Activated CD8-positive, alpha-beta memory T cell treated with anti-CD3 and anti-CD28 coated beads, Interleukin-2, amount 50 U/mL, for 24 hours (primary cell): ENCODE measurements at regions not wholly inside any gene's neighbourhood (a gene's known extent, or its start where the extent isn't known, plus 50 kb on each side); places are given as distances from the start of the nearest gene placed in this dataset.
"Not testable (repeated sequence)": the region's sequence is repeated elsewhere in the genome, so short reads cannot be mapped to it uniquely, and the experiment has no call there.

Source experiments
- DNase-seq: peaks from one replicate; pipeline ENCODE4 v3.0.0-alpha.2; 2020; ENCODE audit errors: extremely low read depth

- no peak for DNase-seq
These were observed 171.3 kb downstream of the RPRM start for GRCh38 chr2:153307223-153307622.

- no peak for DNase-seq
These were observed 178.8 kb downstream of the RPRM start for GRCh38 chr2:153299809-153300208.

- DNase-seq = no peak
These were observed 179.3 kb downstream of the RPRM start for GRCh38 chr2:153299217-153299616.

GRCh38 chr2:153294199-153294786 is 184.3 kb downstream of the RPRM start:
- no peak for DNase-seq

GRCh38 chr2:153291718-153292117 is 186.8 kb downstream of the RPRM start:
- DNase-seq = no peak

GRCh38 chr2:153287109-153287801 is 191.3 kb downstream of the RPRM start:
- no peak for DNase-seq

GRCh38 chr2:153268941-153269461 is 209.6 kb downstream of the RPRM start:
- no peak for DNase-seq

- DNase-seq = not testable (repeated sequence)
These were observed 221.7 kb downstream of the RPRM start for GRCh38 chr2:153256876-153257275.

- DNase-seq = not testable (repeated sequence)
These were observed 231.9 kb downstream of the RPRM start for GRCh38 chr2:153246636-153247035.

GRCh38 chr2:153235516-153235915 is 243.0 kb downstream of the RPRM start:
- no peak for DNase-seq

- DNase-seq = no peak
These were observed 246.1 kb downstream of the RPRM start for GRCh38 chr2:153232464-153232863.

GRCh38 chr2:153230977-153231376 is 247.6 kb downstream of the RPRM start:
- no peak for DNase-seq

- no peak for DNase-seq
These were observed 249.7 kb downstream of the RPRM start for GRCh38 chr2:153228904-153229303.

- no peak for DNase-seq
These were observed 250.6 kb downstream of the RPRM start for GRCh38 chr2:153227981-153228380.

- no peak for DNase-seq
These were observed 256.1 kb downstream of the RPRM start for GRCh38 chr2:153222231-153223165.

GRCh38 chr2:153221506-153221905 is 257.1 kb downstream of the RPRM start:
- no peak for DNase-seq

- no peak for DNase-seq
These were observed 257.5 kb downstream of the RPRM start for GRCh38 chr2:153221087-153221486.

- no peak for DNase-seq
These were observed 259.7 kb downstream of the RPRM start for GRCh38 chr2:153218851-153219250.

- DNase-seq = no peak
These were observed 264.2 kb downstream of the RPRM start for GRCh38 chr2:153214337-153214736.

- no peak for DNase-seq
These were observed 265.5 kb downstream of the RPRM start for GRCh38 chr2:153213022-153213421.

- DNase-seq = no peak
These were observed 280.9 kb downstream of the RPRM start for GRCh38 chr2:153197402-153198386.
